Right lobe of liver (tissue), 6 donors: ENCODE measurements at regions not wholly inside any gene's neighbourhood (a gene's known extent, or its start where the extent isn't known, plus 50 kb on each side); places are given as distances from the start of the nearest gene placed in this dataset.

Experiments
- ATAC-seq, 4 donors: fragments of 200-7000 bp; cut with Tn5 transposase; one replicate each; pipeline ENCODE4 v1.9.1; 2020; ENCODE audit warnings: mild to moderate bottlenecking in 4 of 4, moderate library complexity in 4 of 4
- DNase-seq, 3 donors: peaks; one replicate each; pipeline ENCODE4 v3.0.0-alpha.2; 2020
- H3K27ac ChIP-seq, 3 donors: fragments of 200-600 bp; one replicate each; pipeline ENCODE4 v1.8.0; 2022
- H3K27me3 ChIP-seq, 2 donors: fragments of 200-600 bp; one replicate each; pipeline ENCODE4 v1.8.0; 2022
- H3K36me3 ChIP-seq, 4 donors: fragments of 200-600 bp; sonication (generic) in 1 of 4; one replicate each; pipeline versions ENCODE4 v1.5.1 to v1.8.0; 2017 to 2022; ENCODE audit warnings: control low read depth in 1 of 4
- H3K4me1 ChIP-seq, 4 donors: fragments of 200-600 bp; sonication (generic) in 1 of 4; one replicate each; pipeline versions ENCODE4 v1.5.1 to v1.8.0; 2017 to 2022; ENCODE audit warnings: control low read depth in 1 of 4
- H3K4me3 ChIP-seq, 3 donors: fragments of 200-600 bp; one replicate each; pipeline ENCODE4 v1.8.0; 2022
- H3K9me3 ChIP-seq, 4 donors: fragments of 200-600 bp; sonication (generic) in 1 of 4; one replicate each; pipeline versions ENCODE4 v1.5.1 to v1.8.0; 2017 to 2022; ENCODE audit warnings: control low read depth in 1 of 4
- POLR2A ChIP-seq: fragments of 450-650 bp; IDR thresholded peaks from one replicate; pipeline ENCODE4 v1.6.1; 2017; ENCODE audit warnings: antibody characterized with exemption, mild to moderate bottlenecking
- WGBS: methylation state at CpG from one replicate; pipeline ENCODE4 v1.1.6; 2018; ENCODE audit warnings: low coverage, low lambda C conversion rate; ENCODE audit not compliant: insufficient coverage; ENCODE audit errors: missing lambda C conversion rate; 5-methylcytosine and 5-hydroxymethylcytosine counted together
- intact Hi-C, 2 donors: fragments of 100-400 bp; cut with DNase I; formaldehyde crosslinking; loops; one replicate each; pipeline versions ENCODE4 v1.11.2 to v1.14.1; 2022
- TF ChIP-seq, protein P1 (sequence below), 4 donors: fragments of 200-600 bp in 3 of 4; fragments of 450-650 bp in 1 of 4; IDR thresholded peaks; one replicate each; pipeline versions ENCODE4 v1.5.1 to v1.8.0; 2016 to 2022; ENCODE audit warnings: antibody characterized with exemption in 4 of 4, mild to moderate bottlenecking in 2 of 4
- donor health status: DM: no; HTN: yes; CAD: no.
- donor health status: DM: no; HTN: no; CAD: no.
- donor health status: DM: no; HTN: no; CAD: no.
- donor health status: DM: no; HTN: yes; CAD: no.
- donor health status: DM: no; HTN: yes; CAD: no.

DNA sequence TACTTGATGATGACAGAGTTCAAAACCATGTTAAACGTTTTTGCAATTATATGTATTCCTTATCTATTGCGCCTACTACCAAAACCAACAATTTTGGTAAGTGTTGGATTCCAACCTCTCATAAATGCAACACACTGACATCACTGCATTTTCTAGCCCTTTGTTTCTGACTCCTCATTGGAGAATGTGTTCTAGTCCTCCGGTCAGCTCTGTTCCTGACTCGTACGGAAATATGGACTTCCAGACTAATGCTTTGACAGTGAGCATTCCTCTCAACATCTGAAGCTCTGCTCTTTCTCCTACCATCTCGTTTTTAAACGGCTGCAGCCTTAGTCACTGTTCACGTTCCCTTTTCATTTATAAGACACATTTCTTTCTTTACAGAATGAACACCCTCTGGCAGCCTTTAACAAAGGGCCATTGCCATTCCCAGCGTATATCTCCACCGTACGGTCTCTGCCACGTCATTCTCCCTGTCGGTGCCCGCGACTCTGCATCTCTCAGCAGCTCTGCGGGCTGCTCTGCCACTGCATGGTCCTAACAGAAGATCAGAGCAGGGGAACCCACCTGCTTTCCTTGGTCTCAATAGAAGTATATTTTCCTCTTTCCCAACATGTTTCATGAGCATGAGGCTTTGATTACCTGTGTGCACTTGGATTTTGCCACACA is 103.0 kb upstream of the SYNDIG1 start:
- Histone ChIP-seq H3K9me3 (no peaks in the 10 kb centered on the region), H3K4me1 (no peaks in the 10 kb centered on the region), H3K27ac (no peak overlapping the region), H3K4me3 (no peak overlapping the region), H3K36me3 (no peaks in the 10 kb centered on the region), H3K27me3 (no peaks in the 10 kb centered on the region)
- intact Hi-C loops: no loop called here
- 72% methylated on average over 16 of the region's 16 CpGs for WGBS
- TF ChIP-seq, protein P1, sequence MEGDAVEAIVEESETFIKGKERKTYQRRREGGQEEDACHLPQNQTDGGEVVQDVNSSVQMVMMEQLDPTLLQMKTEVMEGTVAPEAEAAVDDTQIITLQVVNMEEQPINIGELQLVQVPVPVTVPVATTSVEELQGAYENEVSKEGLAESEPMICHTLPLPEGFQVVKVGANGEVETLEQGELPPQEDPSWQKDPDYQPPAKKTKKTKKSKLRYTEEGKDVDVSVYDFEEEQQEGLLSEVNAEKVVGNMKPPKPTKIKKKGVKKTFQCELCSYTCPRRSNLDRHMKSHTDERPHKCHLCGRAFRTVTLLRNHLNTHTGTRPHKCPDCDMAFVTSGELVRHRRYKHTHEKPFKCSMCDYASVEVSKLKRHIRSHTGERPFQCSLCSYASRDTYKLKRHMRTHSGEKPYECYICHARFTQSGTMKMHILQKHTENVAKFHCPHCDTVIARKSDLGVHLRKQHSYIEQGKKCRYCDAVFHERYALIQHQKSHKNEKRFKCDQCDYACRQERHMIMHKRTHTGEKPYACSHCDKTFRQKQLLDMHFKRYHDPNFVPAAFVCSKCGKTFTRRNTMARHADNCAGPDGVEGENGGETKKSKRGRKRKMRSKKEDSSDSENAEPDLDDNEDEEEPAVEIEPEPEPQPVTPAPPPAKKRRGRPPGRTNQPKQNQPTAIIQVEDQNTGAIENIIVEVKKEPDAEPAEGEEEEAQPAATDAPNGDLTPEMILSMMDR (IDR thresholded peaks at IDR 0.05): no peak
- TF ChIP-seq POLR2A: no peak
- ATAC-seq: no peak
- DNase-seq: no peak

DNA sequence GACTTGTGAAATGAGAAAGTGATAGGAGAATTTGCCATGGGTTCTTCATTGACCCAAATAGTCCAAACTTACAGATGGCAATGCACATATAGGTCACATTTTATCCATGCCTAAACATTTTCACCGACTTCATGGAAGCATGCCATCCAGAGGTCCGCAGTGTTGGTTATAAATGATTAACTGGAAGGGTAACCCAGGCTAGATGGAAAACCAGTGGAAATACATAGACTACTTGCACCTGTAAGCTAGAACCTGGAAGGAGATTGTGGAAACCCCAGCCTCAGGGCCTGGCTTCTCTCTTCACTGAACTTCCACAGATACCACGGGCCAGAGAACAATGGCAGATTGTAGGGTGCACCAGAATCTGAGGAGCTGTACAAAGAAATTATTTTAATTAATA is 103.8 kb upstream of the SYNDIG1 start:
- 11% methylated on average over 3 of the region's 3 CpGs for WGBS
- intact Hi-C loops: no loop called here
- no peak overlapping the region for H3K4me3 ChIP-seq
- no peaks in the 10 kb centered on the region for H3K4me1 ChIP-seq
- DNase-seq: no peak
- H3K27me3 ChIP-seq: no peaks in the 10 kb centered on the region
- no peaks in the 10 kb centered on the region for H3K36me3 ChIP-seq
- no peak overlapping the region for H3K27ac ChIP-seq
- no peaks in the 10 kb centered on the region for H3K9me3 ChIP-seq
- ATAC-seq: no peak
- TF ChIP-seq, protein P1 (IDR thresholded peaks at IDR 0.05): no peak
- TF ChIP-seq POLR2A: no peak

DNA sequence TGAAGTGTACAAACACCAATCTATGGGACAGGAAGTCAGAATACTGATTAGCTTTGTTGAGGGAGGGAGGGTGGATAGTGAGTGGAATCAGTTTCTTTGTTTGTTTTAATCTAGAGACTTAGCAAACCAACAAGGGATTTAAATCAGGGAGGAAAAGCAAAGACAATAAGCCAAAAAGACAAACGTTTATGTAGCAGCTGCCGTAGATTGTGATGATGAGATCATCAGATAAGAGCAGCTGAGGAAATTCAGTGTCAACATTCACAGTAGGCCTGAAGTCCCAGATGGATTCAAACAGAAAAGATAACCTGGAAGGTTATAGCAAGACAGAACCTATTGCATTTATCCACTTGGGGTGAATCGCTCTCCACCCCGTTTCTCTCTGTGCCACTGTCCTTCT is 104.9 kb upstream of the SYNDIG1 start:
- ATAC-seq (no peak), DNase-seq (no peak)
- Histone ChIP-seq H3K9me3 (no peaks in the 10 kb centered on the region), H3K27me3 (no peaks in the 10 kb centered on the region), H3K36me3 (no peaks in the 10 kb centered on the region), H3K27ac (no peak overlapping the region), H3K4me1 (no peaks in the 10 kb centered on the region), H3K4me3 (no peak overlapping the region)
- 22% methylated on average over 4 of the region's 4 CpGs for WGBS
- TF ChIP-seq, protein P1 (IDR thresholded peaks at IDR 0.05): no peak
- no peak for TF ChIP-seq POLR2A
- intact Hi-C loops: no loop called here

DNA sequence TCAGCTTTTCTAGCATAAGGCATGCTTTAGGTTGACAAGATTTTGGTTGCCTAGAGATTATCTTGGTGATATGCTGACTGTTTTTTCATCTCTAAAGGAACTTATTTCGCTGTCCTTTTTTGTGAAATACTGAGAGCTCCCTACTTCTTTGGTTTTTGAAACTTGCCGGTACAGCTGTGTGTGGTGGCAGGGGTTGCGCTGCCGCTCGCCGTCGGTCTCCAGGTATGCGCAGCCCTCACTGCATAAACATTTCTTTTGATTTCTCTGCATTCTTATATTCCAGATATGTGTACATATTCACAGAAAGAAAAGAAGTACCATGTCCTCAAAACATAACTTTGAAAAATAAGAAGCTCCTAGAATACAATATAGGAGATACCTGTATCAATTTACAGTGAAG is 106.4 kb upstream of the SYNDIG1 start:
- TF ChIP-seq, protein P1 (IDR thresholded peaks at IDR 0.05): no peak
- no peak for TF ChIP-seq POLR2A
- DNase-seq (no peak), ATAC-seq (no peak)
- intact Hi-C loops: no loop called here
- no peak overlapping the region for H3K4me3 ChIP-seq
- 81% methylated on average over 8 of the region's 8 CpGs for WGBS
- H3K4me1 ChIP-seq: no peaks in the 10 kb centered on the region
- no peak overlapping the region for H3K27ac ChIP-seq
- H3K27me3 ChIP-seq: no peaks in the 10 kb centered on the region
- H3K9me3 ChIP-seq: no peaks in the 10 kb centered on the region
- H3K36me3 ChIP-seq: no peaks in the 10 kb centered on the region

DNA sequence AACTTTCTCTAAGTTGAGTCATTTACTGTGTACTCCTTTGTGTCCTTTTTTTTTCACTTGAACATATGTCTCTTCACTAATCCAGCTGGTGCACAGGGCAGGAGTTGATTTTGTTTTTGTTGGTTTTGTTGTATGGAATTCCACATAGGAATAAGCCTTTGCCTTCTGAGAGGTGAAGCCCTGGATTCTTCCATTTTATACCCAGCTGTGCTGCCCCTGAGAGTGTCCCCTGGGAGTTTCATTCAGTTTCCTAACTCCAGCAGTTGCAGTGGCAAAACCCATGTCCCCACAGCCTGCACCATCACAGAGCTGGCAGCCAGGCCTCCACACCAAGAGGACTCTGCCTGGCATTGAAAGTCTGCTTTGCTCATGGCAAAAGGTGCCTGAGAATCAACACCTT is 107.3 kb upstream of the SYNDIG1 start:
- H3K27me3 ChIP-seq: no peaks in the 10 kb centered on the region
- no peak for TF ChIP-seq POLR2A
- TF ChIP-seq, protein P1 (IDR thresholded peaks at IDR 0.05): no peak
- intact Hi-C loops: no loop called here
- H3K4me1 ChIP-seq: no peaks in the 10 kb centered on the region
- ATAC-seq: no peak
- no peak for DNase-seq
- no peaks in the 10 kb centered on the region for H3K36me3 ChIP-seq
- H3K27ac ChIP-seq: no peak overlapping the region
- H3K4me3 ChIP-seq: no peak overlapping the region
- H3K9me3 ChIP-seq: no peaks in the 10 kb centered on the region
